DND-41 (cell line): ENCODE measurements at regions not wholly inside any gene's neighbourhood (a gene's known extent, or its start where the extent isn't known, plus 50 kb on each side); places are given as distances from the start of the nearest gene placed in this dataset.

Experiments
- CTCF ChIP-seq: IDR thresholded peaks from 2 replicates; pipeline ENCODE4 v1.5.1; 2012; ENCODE audit warnings: borderline replicate concordance, low read length, moderate library complexity, mild to moderate bottlenecking; ENCODE audit not compliant: poor library complexity, severe bottlenecking; ENCODE audit errors: extremely low read depth
- EZH2 ChIP-seq: IDR thresholded peaks from 3 replicates; pipeline ENCODE4 v1.6.1; 2012; ENCODE audit warnings: borderline replicate concordance, low read depth, mild to moderate bottlenecking, moderate library complexity, low read length, inconsistent platforms; ENCODE audit not compliant: severe bottlenecking

- TF ChIP-seq CTCF (no peak), EZH2 (no peak)
Observed at GRCh38 chr3:59440285-59441028, 390.6 kb upstream of the CFAP20DC start.
